ENCODE measurements at regions not wholly inside any gene's neighbourhood (a gene's known extent, or its start where the extent isn't known, plus 50 kb on each side); places are given as distances from the start of the nearest gene placed in this dataset.

- TF ChIP-seq CTCF (IDR thresholded peaks at IDR 0.05) (no peak), POLR2A (IDR thresholded peaks at IDR 0.05) (no peak)
These were observed 159.0 kb upstream of the MEOX2 start for GRCh38 chr7:15845461-15845860.
